NB4 (cell line): ENCODE measurements at regions not wholly inside any gene's neighbourhood (a gene's known extent, or its start where the extent isn't known, plus 50 kb on each side); places are given as distances from the start of the nearest gene placed in this dataset.

ENCODE experiments used
- POLR2A ChIP-seq: IDR thresholded peaks from 2 replicates; pipeline ENCODE4 v1.6.1; 2011; ENCODE audit warnings: mild to moderate bottlenecking; ENCODE audit not compliant: insufficient read length; ENCODE audit errors: extremely low read depth
- TF ChIP-seq, protein P1 (sequence below): IDR thresholded peaks from one replicate; pipeline ENCODE4 v1.5.1; 2012; ENCODE audit warnings: low read depth, low read length

DNA sequence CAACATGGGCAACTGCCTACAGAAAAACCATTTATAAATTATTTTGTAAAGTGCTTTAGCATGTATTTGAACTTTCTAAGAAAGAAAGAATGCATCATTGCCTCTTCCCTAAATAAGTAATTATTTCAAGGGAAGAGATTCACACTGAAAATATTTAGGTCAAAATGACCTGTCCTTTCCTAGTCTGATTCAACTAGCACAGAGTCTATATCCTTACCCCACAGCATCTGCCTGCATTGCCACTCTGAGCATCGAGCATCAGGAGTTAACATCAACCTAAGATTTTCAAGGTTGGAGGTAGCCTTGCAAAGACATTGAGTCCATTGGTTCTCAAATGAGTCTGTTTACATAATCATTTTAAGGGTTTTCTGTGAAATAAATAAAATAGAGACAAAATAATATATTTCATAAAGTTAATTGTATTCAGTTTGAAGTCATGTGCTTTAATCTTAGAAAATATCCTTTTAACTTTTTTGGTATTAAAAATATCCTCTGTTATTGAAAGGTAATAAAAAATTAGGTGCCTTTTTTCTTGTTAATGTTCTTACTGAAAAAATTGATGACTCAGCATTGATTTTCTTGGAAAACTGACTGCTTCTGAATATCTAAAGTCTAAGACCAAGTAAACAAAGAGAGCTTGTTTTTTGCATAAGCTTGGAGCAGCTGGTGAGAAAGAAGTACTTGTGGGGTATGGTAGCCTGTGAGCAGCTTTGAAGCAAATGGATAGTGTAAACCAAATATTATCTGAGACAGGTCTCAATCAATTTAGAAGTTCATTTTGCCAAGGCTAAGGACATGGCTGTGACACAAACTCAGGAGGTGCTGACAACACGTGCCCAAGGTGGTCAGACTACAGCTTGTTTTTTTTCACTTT is 269.0 kb upstream of the CLEC14A start:
- TF ChIP-seq POLR2A = no peak
- TF ChIP-seq, protein P1, sequence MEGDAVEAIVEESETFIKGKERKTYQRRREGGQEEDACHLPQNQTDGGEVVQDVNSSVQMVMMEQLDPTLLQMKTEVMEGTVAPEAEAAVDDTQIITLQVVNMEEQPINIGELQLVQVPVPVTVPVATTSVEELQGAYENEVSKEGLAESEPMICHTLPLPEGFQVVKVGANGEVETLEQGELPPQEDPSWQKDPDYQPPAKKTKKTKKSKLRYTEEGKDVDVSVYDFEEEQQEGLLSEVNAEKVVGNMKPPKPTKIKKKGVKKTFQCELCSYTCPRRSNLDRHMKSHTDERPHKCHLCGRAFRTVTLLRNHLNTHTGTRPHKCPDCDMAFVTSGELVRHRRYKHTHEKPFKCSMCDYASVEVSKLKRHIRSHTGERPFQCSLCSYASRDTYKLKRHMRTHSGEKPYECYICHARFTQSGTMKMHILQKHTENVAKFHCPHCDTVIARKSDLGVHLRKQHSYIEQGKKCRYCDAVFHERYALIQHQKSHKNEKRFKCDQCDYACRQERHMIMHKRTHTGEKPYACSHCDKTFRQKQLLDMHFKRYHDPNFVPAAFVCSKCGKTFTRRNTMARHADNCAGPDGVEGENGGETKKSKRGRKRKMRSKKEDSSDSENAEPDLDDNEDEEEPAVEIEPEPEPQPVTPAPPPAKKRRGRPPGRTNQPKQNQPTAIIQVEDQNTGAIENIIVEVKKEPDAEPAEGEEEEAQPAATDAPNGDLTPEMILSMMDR = no peak
